ENCODE measurements at regions not wholly inside any gene's neighbourhood (a gene's known extent, or its start where the extent isn't known, plus 50 kb on each side); places are given as distances from the start of the nearest gene placed in this dataset.

GRCh38 chr4:10312568-10312967 is 144.7 kb downstream of the ZNF518B start:
- Histone ChIP-seq H2AFZ (ENCODE audit: low read length) (no peak overlapping the region), H3K27me3 (ENCODE audit: insufficient read depth, low read length) (no peaks in the 10 kb centered on the region), H3K36me3 (ENCODE audit: insufficient read depth, low read length) (no peaks in the 10 kb centered on the region), H3K4me3 (ENCODE audit: insufficient read depth, low read length) (no peak overlapping the region), H3K4me2 (ENCODE audit: insufficient read depth, low read length) (no peak overlapping the region), H3K4me1 (ENCODE audit: insufficient read depth, low read length) (no peaks in the 10 kb centered on the region), H3K27ac (ENCODE audit: low read depth, low read length) (no peak overlapping the region), H4K20me1 (ENCODE audit: insufficient read depth, low read length) (no peaks in the 10 kb centered on the region), H3K79me2 (ENCODE audit: insufficient read depth, low read length) (no peaks in the 10 kb centered on the region), H3K9me3 (ENCODE audit: low read depth, low read length) (no peaks in the 10 kb centered on the region)
- no peak for TF ChIP-seq CTCF (IDR thresholded peaks at IDR 0.05; ENCODE audit: extremely low read depth, low read depth, low read length)
- DNase-seq (ENCODE audit: insufficient read length, low spot score, missing footprints): no peak

- H3K27me3 ChIP-seq (ENCODE audit: insufficient read depth, low read length): no peaks in the 10 kb centered on the region
- H3K36me3 ChIP-seq (ENCODE audit: insufficient read depth, low read length): no peaks in the 10 kb centered on the region
- TF ChIP-seq CTCF (IDR thresholded peaks at IDR 0.05; ENCODE audit: extremely low read depth, low read depth, low read length): no peak
- H4K20me1 ChIP-seq (ENCODE audit: insufficient read depth, low read length): no peaks in the 10 kb centered on the region
- no peaks in the 10 kb centered on the region for H3K79me2 ChIP-seq (ENCODE audit: insufficient read depth, low read length)
- H2AFZ ChIP-seq (ENCODE audit: low read length): no peak overlapping the region
- DNase-seq (ENCODE audit: insufficient read length, low spot score, missing footprints): no peak
- no peak overlapping the region for H3K4me3 ChIP-seq (ENCODE audit: insufficient read depth, low read length)
- H3K9me3 ChIP-seq (ENCODE audit: low read depth, low read length): no peaks in the 10 kb centered on the region
- no peaks in the 10 kb centered on the region for H3K4me1 ChIP-seq (ENCODE audit: insufficient read depth, low read length)
- no peak overlapping the region for H3K27ac ChIP-seq (ENCODE audit: low read depth, low read length)
- no peak overlapping the region for H3K4me2 ChIP-seq (ENCODE audit: insufficient read depth, low read length)
These were observed 145.3 kb downstream of the ZNF518B start for GRCh38 chr4:10311939-10312338.

GRCh38 chr4:10305816-10306215 is 151.4 kb downstream of the ZNF518B start:
- TF ChIP-seq CTCF (IDR thresholded peaks at IDR 0.05; ENCODE audit: extremely low read depth, low read depth, low read length): no peak
- Histone ChIP-seq H3K27ac (ENCODE audit: low read depth, low read length) (no peak overlapping the region), H3K27me3 (ENCODE audit: insufficient read depth, low read length) (no peaks in the 10 kb centered on the region), H2AFZ (ENCODE audit: low read length) (no peak overlapping the region), H3K4me2 (ENCODE audit: insufficient read depth, low read length) (no peak overlapping the region), H3K36me3 (ENCODE audit: insufficient read depth, low read length) (no peaks in the 10 kb centered on the region), H3K4me3 (ENCODE audit: insufficient read depth, low read length) (no peak overlapping the region), H3K9me3 (ENCODE audit: low read depth, low read length) (no peaks in the 10 kb centered on the region), H4K20me1 (ENCODE audit: insufficient read depth, low read length) (no peaks in the 10 kb centered on the region), H3K4me1 (ENCODE audit: insufficient read depth, low read length) (no peaks in the 10 kb centered on the region), H3K79me2 (ENCODE audit: insufficient read depth, low read length) (no peaks in the 10 kb centered on the region)
- no peak for DNase-seq (ENCODE audit: insufficient read length, low spot score, missing footprints)

- TF ChIP-seq CTCF (IDR thresholded peaks at IDR 0.05; ENCODE audit: extremely low read depth, low read depth, low read length): no peak
- no peaks in the 10 kb centered on the region for H4K20me1 ChIP-seq (ENCODE audit: insufficient read depth, low read length)
- no peaks in the 10 kb centered on the region for H3K79me2 ChIP-seq (ENCODE audit: insufficient read depth, low read length)
- H3K27ac ChIP-seq (ENCODE audit: low read depth, low read length): no peak overlapping the region
- H3K4me1 ChIP-seq (ENCODE audit: insufficient read depth, low read length): no peaks in the 10 kb centered on the region
- no peaks in the 10 kb centered on the region for H3K27me3 ChIP-seq (ENCODE audit: insufficient read depth, low read length)
- DNase-seq (ENCODE audit: insufficient read length, low spot score, missing footprints): no peak
- no peak overlapping the region for H3K4me3 ChIP-seq (ENCODE audit: insufficient read depth, low read length)
- H3K4me2 ChIP-seq (ENCODE audit: insufficient read depth, low read length): no peak overlapping the region
- H3K9me3 ChIP-seq (ENCODE audit: low read depth, low read length): no peaks in the 10 kb centered on the region
- H3K36me3 ChIP-seq (ENCODE audit: insufficient read depth, low read length): no peaks in the 10 kb centered on the region
- H2AFZ ChIP-seq (ENCODE audit: low read length): no peak overlapping the region
These were observed 153.9 kb downstream of the ZNF518B start for GRCh38 chr4:10303291-10303690.

Measured in osteoblast (primary cell).